Endothelial cell (in vitro differentiated cells): ENCODE measurements at regions not wholly inside any gene's neighbourhood (a gene's known extent, or its start where the extent isn't known, plus 50 kb on each side); places are given as distances from the start of the nearest gene placed in this dataset.

ENCODE experiments used
- DNase-seq: peaks from one replicate; pipeline ENCODE4 v3.0.0; 2021; ENCODE audit warnings: low spot score
- H3K27ac Mint-ChIP-seq: one replicate; pipeline ENCODE4 v1.8.0; 2021; ENCODE audit warnings: mixed read lengths, inconsistent platforms; ENCODE audit not compliant: unreplicated experiment
- H3K27me3 Mint-ChIP-seq: one replicate; pipeline ENCODE4 v1.8.0; 2021; ENCODE audit warnings: mild to moderate bottlenecking, moderate library complexity, mixed read lengths, inconsistent platforms; ENCODE audit not compliant: unreplicated experiment
- H3K36me3 Mint-ChIP-seq: one replicate; pipeline ENCODE4 v1.8.0; 2021; ENCODE audit warnings: mild to moderate bottlenecking, low read depth, mixed read lengths, inconsistent platforms; ENCODE audit not compliant: unreplicated experiment
- H3K4me1 Mint-ChIP-seq: one replicate; pipeline ENCODE4 v1.8.0; 2021; ENCODE audit warnings: mild to moderate bottlenecking, mixed read lengths, inconsistent platforms; ENCODE audit not compliant: unreplicated experiment
- H3K4me3 Mint-ChIP-seq: one replicate; pipeline ENCODE4 v1.8.0; 2021; ENCODE audit warnings: mild to moderate bottlenecking, mixed read lengths, inconsistent platforms; ENCODE audit not compliant: unreplicated experiment
- H3K9me3 Mint-ChIP-seq: one replicate; pipeline ENCODE4 v1.8.0; 2021; ENCODE audit warnings: mixed read lengths, inconsistent platforms; ENCODE audit not compliant: unreplicated experiment
- CTCF ChIP-seq: fragments of 200-600 bp; sonication (generic); IDR thresholded peaks from one replicate; pipeline ENCODE4 v1.5.0; 2021; ENCODE audit warnings: antibody characterized with exemption; ENCODE audit not compliant: unreplicated experiment

- no peak overlapping the region for H3K27ac Mint-ChIP-seq
- no peak for TF ChIP-seq CTCF
These were observed 241.6 kb downstream of the BTBD3 start for GRCh38 chr20:12159261-12159660.

GRCh38 chr20:12161734-12162133 is 244.0 kb downstream of the BTBD3 start:
- H3K4me3 Mint-ChIP-seq = no peak overlapping the region
- H3K9me3 Mint-ChIP-seq = no peaks in the 10 kb centered on the region
- H3K4me1 Mint-ChIP-seq = peaks cover 5% of the 10 kb centered on the region
- H3K27ac Mint-ChIP-seq = no peak overlapping the region
- no peaks in the 10 kb centered on the region for H3K36me3 Mint-ChIP-seq
- H3K27me3 Mint-ChIP-seq = peaks cover 2% of the 10 kb centered on the region
- DNase-seq = no peak
- TF ChIP-seq CTCF = no peak

More at GRCh38 chr20:12159261-12159660, 241.6 kb downstream of the BTBD3 start:
- peaks cover 5% of the 10 kb centered on the region for H3K4me1 Mint-ChIP-seq
- peaks cover 2% of the 10 kb centered on the region for H3K27me3 Mint-ChIP-seq
- no peaks in the 10 kb centered on the region for H3K36me3 Mint-ChIP-seq
- no peak overlapping the region for H3K4me3 Mint-ChIP-seq
- DNase-seq = no peak
- H3K9me3 Mint-ChIP-seq = no peaks in the 10 kb centered on the region

GRCh38 chr20:12166053-12166717 is 248.5 kb downstream of the BTBD3 start:
- Mint-ChIP-seq H3K9me3 (no peaks in the 10 kb centered on the region), H3K4me3 (no peak overlapping the region), H3K4me1 (peaks cover 5% of the 10 kb centered on the region), H3K36me3 (no peaks in the 10 kb centered on the region), H3K27me3 (peaks cover 1% of the 10 kb centered on the region), H3K27ac (no peak overlapping the region)
- no peak for DNase-seq
- TF ChIP-seq CTCF = no peak

- no peak for DNase-seq
- Mint-ChIP-seq H3K4me3 (no peak overlapping the region), H3K27ac (no peak overlapping the region), H3K36me3 (no peaks in the 10 kb centered on the region), H3K9me3 (no peaks in the 10 kb centered on the region), H3K4me1 (peaks cover 9% of the 10 kb centered on the region), H3K27me3 (peaks cover 1% of the 10 kb centered on the region)
- no peak for TF ChIP-seq CTCF
These were observed 252.7 kb downstream of the BTBD3 start for GRCh38 chr20:12170406-12170805.

- Mint-ChIP-seq H3K27ac (no peak overlapping the region), H3K36me3 (no peaks in the 10 kb centered on the region), H3K4me3 (no peak overlapping the region), H3K27me3 (peaks cover 1% of the 10 kb centered on the region), H3K4me1 (peaks cover 9% of the 10 kb centered on the region), H3K9me3 (no peaks in the 10 kb centered on the region)
- TF ChIP-seq CTCF = no peak
- DNase-seq = no peak
These were observed 254.3 kb downstream of the BTBD3 start for GRCh38 chr20:12171923-12172524.
